NCI-H2029 treated with DMSO at 0.1 percent for 48 hours (cell line): ENCODE measurements at regions not wholly inside any gene's neighbourhood (a gene's known extent, or its start where the extent isn't known, plus 50 kb on each side); places are given as distances from the start of the nearest gene placed in this dataset.
"Not testable (repeated sequence)": the region's sequence is repeated elsewhere in the genome, so short reads cannot be mapped to it uniquely, and the experiment has no call there.

ENCODE experiments used
- DNase-seq: peaks from one replicate; lab custom pipeline; 2025; lab: John Stamatoyannopoulos, UW

DNA sequence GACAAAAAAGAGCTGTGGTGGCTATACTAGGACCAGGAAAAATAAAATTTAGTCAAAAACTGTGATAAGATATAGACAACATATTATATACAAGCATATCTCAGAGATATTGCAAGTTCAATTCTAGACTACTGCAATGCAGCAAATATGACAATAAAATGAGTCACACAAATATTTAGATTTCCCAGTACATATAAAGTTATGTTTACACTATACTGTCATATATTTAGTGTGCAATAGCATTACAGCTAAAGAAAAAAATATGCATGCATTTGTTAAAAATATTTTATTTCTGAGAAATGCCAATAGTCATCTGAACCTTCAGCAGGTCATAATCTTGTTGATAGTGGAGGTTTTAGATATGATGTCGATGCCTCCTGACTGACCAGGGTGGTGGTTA is 72.1 kb downstream of the AKR1C4 start:
- DNase-seq = no peak

DNA sequence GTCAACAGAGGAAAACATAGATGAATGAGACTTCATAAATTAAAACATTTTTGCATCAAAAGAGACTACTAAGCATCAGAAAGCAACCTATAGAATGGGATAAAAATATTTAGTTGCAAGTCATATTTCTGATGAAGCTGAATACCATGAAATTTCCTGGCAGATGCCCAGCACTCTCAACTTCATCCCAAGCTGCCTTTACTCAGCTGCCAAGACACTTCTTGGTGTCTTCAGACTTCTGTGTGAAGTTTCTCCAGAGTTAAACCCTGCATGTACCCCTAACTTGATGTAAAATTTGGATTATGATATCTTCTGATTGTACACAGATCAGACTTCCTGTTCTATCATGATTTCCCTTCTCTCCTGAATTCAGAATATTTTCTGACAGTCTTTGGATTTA is 73.2 kb downstream of the AKR1C4 start:
- DNase-seq = no peak

DNA sequence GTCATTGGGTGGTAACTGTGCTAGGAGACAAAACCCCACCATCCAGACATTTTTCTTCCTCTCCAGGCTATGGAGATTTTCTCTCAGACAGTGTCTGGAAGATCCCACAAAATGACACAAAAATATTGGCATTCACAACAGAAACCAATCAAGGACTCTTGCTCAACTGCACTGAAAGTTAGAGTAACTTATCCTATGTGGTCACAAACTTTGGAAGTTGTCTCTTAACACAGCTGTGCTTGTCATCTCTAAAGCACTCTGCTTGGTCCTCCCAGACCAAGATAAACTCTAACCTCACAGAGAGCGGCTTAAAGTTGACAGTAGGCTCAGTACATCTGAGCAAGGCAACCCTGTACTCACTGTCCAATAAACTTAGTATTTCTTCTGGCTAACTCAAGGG is 74.9 kb downstream of the AKR1C4 start:
- no peak for DNase-seq

DNA sequence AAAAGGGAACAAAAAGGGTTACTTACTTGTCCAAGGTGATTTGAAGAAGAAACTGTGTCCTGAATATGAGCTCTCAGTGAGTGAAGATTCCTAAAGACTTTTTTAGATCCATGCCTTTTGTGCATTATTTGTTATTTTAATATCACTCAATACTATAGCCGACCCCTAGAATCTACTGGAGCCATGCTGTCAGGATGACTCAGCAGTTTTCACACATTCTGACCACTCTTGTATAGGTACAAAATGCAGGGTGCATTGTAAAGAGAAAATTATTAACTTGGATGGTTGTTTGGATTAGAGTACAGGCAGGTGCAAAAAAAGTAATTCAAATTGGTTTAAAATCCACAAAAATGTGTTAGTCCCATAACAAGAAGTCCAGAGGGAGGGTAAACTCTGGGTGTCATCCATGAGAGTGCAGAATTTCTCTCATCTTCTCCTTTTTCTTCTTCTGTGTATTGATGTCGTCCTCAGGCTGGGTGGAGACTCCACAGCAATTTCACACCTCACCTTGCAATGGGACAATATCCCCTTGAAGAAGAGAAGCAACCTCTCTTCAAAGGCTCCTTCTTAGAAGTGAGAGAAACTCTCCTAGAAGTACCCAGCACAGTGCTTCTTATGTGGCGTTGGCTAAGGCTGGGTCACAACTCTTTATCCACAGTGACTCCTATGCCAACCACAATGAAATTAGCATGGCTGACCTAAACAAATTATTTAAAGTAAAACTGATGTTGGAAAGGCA is 75.6 kb downstream of the AKR1C4 start:
- DNase-seq = no peak

DNA sequence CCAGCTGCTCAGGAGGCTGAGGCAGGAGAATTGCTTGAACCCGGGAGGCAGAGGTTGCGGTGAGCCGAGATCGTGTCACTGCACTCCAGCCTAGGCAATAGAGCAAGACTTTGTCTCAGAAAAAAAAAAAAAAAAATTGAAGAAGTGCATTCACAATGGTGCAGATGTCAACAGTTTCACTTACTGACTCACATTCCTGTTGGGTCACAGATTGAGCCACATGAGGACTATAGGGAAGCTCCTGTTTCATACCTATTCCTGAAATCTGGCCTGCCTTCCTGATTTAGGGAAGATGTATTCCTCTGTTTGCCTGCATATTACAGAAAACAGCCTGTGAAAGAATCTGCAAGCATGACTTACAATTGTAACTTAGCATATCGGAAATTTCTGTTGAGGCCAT is 78.2 kb downstream of the AKR1C4 start:
- no peak for DNase-seq

DNA sequence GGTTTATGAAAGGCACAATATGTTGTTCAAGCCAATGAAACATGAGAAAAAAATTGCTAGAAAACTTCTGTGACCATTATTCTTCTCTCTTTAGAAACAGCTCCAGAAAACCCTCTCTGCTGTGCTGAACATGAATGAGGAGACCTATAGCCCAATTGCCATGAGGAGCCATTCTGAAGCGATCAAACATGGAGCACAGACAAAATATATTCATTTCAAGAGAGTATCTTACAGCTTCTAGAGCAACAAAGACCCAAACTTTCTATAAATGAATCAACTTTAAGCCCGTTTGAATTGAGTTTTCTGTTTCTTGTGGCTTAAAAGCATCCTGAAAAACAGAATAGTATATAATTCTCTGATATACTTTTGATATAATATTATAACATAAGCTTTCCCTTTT is 83.4 kb upstream of the UCN3 start:
- no peak for DNase-seq

DNA sequence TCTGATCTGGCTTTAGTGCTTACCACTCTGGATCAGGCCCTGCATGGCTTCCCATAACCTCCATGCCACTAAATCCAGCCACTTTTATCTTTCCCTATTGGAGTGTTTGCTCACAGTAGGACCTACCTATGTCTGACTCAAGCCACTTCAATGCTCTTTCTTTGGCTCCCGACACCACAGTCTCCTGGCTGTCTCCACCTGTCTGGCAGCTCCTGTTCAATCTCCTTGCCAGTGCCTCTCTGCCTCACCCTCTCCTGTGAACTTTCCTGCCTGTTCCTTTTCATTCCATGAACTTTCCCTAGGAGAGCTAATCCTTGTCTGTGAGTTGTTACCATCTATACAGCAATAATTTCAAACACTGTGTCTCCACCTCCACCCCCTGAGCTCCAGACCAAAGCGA is 82.6 kb upstream of the UCN3 start:
- DNase-seq = no peak

DNA sequence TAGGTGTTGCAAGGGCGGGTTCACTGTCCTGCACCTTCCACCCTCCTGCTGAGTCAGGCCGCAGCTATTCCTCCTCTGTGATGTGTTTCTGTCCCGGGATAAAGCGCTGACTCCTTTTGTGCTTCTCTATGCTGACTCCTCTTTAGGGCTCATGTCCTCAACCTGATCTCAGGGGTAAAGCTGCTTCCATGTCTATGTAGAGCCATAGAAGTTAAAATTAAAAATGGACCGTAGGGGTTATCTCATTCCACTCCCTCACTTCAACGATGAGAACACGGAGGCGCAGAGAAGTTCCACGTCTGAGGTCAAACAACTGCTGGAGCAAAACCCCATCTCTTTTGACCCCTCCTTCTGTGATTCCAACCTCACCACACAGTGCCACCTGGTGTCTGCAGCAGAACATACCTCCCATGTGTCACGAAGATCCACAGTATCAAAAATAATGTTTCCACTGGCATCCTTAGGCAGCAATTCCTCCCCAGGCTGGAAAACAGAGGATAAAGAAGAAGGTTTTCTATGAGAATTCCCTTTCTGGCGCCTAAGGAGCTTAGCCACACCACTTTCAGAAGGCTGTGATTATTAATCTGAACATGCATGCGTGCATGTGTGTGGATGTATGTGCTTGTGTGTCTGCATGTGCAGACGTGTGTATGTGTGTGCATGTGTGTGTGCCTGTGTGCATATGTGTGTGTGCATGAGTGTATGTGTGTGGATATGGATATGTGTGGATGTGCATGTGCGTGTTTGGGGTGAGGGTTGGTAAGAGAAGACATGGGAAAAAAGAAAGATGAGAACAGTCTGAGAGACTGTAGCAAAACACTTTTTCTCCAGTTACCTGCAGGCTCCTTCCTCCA is 81.2 kb upstream of the UCN3 start:
- DNase-seq = peak; percentile 0

DNA sequence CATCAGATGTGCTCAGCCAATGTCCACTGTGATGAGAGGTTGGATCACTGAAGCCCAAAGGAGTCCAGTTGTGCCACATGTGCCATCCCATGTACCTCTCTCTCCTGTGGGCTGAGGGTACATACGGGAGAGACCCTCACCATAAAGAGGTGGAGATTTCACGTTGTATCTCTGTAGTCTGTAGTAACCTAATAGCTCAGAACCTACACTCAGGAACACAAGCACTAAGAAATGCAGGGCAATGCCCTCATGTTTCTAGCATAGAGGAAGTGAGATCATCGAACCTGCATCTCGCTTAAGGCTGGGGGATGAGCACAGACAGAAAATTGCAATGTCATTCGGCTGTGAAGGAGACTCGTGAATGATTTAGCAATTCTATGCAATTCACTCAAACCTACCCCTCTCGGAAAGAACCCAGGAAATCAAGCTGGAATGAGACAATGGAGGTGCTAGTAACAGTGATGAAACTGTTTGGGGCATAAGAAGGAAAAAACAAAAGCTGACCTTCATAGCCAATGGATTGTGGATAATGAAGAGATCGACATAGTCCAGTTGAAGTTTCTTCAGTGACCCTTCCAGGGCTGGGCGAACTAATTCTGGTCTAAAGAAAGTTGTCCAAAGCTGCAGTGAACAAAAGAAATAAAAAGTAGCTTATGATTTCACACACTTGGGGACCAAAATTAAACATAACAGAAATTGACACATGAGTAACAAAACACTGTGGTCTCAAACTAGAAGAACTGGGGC is 80.3 kb upstream of the UCN3 start:
- DNase-seq = no peak

DNA sequence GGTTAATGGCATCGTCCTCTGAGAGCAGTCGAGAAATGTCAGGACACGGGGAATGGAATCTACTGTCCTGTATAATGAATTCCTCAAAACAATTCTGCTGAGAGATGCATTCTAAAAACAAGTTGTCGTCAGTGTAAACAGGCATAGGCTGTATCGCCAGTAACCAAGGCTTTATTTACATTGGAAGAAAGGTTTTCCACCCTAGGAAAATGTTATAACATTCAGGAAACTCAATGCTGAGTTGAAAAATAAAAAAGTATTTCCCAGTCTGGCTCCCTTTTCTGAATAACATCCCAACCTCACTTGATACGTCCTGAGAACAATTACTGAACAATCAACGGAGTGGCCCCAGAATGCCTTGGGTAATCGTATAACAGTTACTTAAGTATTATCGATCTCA is 79.6 kb upstream of the UCN3 start:
- no peak for DNase-seq

DNA sequence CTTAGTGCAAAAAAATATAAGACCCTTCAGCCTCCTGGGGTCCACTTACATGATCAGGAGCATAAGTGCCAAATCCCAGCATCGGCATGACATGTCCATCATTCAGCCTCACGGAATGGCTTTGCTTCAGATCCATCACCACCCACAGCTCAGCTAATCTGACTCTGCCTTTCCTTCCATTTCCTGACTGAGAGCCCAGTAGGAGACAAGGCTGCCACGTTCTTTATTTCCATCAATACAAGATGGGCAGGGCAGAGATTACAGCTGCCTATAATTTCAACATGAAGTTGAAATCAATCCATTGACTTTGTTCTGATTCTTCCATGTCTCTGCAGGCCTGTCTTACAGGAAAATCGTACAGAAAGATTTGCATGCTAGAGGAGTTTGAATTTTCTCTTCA is 76.4 kb upstream of the UCN3 start:
- no peak for DNase-seq

DNA sequence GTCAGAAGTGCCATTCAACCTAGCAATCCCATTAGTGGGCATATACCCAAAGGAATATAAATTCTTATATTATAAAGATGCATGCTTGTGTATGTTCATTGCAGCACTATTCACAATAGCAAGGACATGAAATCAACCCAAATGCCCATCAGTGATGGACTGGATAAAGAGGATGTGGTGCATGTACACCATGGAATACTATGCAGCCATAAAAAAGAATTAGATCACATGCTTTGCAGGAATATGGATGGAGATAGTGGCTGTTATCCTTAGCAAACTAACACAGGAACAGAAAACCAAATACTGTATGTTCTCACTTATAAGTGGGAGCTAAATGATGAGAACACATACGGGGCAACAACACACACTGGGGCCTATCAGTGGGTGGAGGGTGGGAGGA is 75.5 kb upstream of the UCN3 start:
- DNase-seq = not testable (repeated sequence)

DNA sequence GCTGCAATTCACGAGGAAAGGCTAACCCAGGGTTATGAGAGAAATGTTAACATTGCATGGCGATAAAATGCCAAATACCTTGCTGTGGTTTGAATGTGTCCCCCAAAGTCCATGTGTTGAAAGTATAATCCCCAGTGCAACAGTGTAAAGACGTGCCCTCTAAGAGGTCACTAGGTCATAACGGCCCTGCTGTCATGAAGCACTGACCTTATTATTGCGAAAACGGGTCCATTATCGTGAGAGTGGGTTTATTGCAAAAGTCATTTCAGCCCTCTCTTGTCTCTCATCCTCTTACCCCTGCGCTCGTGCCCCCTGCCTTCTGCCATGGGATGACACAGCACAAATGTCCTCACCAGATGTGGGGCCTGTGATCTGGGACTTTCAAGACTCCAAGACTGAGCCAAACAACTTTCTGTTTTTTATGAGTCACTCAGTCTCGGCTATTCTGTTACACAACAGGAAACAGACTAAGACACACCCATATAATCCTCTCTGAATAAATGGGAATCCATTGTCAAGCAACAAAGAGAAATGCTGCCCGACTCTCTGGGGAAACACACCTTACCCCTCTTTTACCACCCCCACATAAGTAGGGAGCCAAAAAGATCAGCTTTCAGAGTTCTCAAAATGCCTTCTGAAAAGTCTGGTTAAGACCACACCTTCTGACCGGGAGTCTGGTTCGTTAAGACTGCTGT is 73.1 kb upstream of the UCN3 start:
- DNase-seq = no peak

DNA sequence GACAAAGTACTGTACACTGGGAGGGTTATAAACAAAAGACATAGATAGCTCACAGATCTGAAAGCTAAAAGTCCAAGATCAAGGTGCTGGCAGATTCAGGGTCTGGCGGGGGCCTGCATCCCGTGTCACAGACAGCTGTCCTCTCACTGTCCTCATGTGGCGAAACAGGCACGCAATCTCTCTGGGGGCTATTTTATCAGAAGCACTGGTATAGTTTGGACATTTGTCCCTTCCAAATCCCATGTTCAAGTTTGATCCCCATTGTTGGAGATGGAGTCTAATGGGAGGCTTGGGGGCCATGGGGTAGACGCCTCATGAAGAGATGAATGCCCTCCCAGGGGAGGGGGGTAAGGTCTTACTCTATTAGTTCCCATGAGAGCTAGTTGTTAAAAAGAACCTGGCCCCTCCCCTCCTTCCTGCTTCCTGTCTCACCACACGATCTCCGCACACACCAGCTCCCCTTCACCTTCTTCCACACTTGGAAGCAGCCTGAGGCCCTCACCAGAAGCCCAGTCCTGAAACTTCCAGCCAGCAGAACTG is 72.5 kb upstream of the UCN3 start:
- DNase-seq = no peak

DNA sequence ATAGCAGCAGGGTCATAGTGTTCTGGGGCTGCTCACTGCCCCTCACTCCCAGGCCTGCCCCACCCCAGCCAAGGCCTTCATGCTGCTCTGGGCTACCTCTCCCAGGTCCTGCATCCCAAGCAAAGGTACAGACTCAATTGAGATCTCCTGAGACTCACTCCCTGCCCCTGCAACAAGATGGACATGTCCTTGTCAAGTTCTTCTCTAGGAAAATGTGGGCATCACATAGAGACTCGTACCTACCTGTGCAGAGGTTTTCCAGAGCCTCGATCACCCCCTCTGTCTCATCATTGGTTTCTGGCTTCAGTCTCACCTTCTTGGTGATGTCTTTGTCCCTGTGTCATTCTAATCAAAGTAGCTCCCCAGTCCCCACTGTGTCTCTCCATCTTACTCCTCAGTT is 71.8 kb upstream of the UCN3 start:
- DNase-seq = not testable (repeated sequence)

DNA sequence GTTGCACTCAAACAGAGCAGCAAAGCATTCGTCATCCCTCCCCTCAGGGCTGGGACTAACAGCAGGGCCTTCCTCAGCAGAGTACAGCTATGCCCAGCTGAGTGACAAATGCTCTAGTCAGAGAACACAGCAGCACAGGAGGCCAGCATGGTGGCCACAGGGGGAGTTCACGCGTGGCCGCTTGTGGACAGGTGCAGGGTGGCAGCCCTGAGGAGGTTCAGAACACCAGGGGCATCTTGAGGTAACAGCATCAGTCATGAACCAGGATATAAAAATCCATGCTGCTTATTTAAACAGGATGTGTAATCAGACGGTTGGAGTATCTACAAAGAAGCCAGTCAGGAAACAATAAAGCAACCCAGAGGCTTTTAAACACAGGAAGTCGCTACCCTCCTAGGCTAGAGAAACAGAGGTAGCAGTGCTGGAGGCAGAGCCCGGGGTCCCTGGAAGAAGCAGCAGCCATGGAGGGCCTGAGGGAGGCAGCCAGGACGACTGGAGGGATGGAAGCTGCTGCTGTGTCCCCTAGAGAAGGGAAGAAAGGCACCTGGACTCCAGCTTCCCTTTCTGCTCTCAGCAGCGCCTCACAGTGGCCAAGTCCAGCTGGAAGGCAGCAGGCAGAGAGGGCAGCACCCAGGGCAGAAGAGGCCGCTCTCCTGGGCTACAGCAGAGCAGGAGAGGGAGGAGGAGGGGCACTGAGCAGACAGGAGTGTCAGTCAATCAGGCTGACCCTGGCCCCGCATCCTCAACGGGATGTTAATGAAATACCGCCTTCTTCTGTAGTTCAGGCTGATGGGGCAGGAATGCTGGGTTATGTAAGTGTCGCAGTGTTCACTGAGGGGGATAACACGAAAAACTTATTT is 70.8 kb upstream of the UCN3 start:
- no peak for DNase-seq

DNA sequence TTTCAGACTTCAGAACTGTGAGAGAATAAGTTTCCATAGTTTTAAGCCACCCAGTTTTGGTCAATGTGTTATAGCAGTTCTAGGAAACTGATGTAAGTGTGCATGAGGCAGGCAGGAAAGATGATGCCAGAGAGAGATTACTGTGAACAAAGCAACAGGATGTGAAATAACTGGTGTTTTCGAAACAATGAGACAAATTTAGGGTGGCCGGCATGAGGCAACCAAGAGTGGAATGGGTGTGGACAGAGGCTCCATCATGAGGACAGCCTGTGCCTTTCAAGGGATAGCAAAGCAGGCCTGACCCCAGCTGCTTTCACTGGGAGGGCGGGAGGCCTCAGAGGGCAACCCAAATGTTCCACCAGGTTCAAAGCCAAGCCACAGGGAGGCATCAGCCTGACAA is 67.3 kb upstream of the UCN3 start:
- no peak for DNase-seq

DNA sequence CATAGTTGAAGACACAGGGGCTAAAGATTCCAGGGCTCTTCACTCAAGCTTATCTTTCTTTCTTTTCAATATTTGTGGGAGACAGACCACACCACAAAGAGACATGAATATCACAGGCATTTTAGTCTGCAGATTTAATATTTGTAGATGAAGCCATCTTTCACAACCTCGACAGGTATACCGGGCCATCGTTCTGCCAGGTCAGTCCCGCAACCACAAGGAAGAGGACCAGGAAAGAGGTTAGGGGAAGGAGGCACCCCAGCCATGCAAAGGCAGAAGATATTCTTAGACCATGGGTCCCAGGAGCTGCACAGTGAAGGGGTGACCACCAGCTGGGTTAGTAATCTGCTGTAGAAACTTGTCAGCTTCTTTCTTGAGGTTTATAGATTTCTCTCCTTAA is 66.8 kb upstream of the UCN3 start:
- no peak for DNase-seq

DNA sequence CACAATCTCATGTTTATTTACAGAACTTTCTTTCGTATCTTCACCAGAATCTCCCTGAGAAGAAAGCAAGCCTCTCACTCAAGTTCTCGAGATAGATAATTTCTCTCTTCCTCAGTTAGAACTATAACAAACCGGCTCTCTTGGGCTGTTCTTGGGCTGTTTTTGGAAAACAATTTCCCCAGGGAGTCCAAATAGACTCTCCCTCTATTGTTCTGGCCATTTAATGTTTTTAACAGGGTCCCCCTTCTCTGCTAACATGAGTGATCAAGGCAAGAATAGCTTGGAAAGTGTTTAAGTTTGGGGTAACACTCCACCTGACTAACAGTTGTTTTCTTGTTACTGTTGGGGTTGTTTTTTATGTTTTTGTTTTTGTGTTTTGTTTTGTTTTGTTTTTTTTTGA is 64.8 kb upstream of the UCN3 start:
- DNase-seq = no peak

DNA sequence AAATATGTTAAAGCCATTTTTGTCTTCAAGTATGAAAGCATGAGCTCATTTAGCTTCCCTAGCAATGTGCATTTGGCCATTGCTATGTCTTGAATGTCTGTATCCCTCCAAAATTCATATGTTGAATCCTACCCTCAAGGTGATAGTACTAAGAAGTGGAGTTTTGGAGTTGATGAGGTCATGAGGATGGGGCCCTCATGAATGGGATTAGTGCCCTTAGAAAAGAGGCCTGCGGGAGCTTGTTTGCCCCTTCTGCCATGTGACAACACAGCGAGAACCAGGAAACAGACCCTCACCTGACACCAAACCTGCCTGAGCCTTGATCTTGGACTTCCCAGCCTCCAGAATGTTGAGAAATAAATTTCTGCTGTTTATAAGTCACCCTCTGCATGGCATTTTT is 61.3 kb upstream of the UCN3 start:
- DNase-seq = no peak

DNA sequence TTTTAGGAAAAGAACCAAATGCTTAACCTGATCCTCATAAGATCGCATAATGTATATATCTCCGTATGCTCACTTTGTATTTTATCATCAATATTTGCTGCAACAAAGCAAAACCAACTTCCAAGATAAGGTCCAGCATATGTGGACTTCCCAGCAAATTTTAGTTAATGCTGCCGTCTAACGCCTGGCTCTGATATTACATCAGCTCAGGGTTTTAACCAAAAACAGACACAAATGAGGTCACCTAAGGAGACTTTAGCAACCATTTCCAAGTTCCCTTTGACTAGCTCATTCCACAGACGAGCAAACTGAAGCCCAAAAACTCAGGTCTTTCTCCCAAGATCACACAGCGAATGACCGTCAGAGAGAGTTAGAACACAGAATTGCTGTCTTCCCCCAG is 59.4 kb upstream of the UCN3 start:
- DNase-seq = no peak
